CD4-positive, alpha-beta T cell (primary cell): ENCODE measurements at regions not wholly inside any gene's neighbourhood (a gene's known extent, or its start where the extent isn't known, plus 50 kb on each side); places are given as distances from the start of the nearest gene placed in this dataset.

Source experiments
- ATAC-seq: fragments of 200-7000 bp; cut with Tn5 transposase; one replicate; pipeline ENCODE4 v1.10.0; 2022; ENCODE audit warnings: mild to moderate bottlenecking; ENCODE audit not compliant: poor library complexity
- CTCF ChIA-PET: fragments of 350-600 bp; sonication (Branson Sonifier 250); formaldehyde crosslinking; loops from one replicate; lab custom pipeline; 2021; ENCODE audit warnings: antibody characterized with exemption, inconsistent platforms; lab: Charles Lee
- POLR2A ChIA-PET: fragments of 350-600 bp; sonication (Branson Sonifier 250); formaldehyde crosslinking; loops from one replicate; lab custom pipeline; 2021; ENCODE audit warnings: antibody characterized with exemption, inconsistent platforms; lab: Charles Lee
- DNase-seq, 14 experiments: peaks; one replicate each; pipeline ENCODE4 v3.0.0-alpha.2; 2013 to 2020; ENCODE audit warnings: mixed read lengths in 2 of 14
- H3K27ac ChIP-seq, 2 donors: one replicate each; pipeline versions ENCODE4 v1.5.1 to v1.7.0; 2013; ENCODE audit warnings: low read length in 2 of 2, low read depth in 1 of 2, mild to moderate bottlenecking in 1 of 2
- H3K27me3 ChIP-seq, 2 experiments: 1 replicate in 1 of 2; 2 replicates in 1 of 2; pipeline versions ENCODE4 v1.6.1 to v1.7.0; 2013; ENCODE audit warnings: low read length in 2 of 2, control low read depth in 1 of 2, mild to moderate bottlenecking in 1 of 2, moderate library complexity in 1 of 2; ENCODE audit not compliant: insufficient read depth in 2 of 2, control insufficient read depth in 1 of 2
- H3K36me3 ChIP-seq: one replicate; pipeline ENCODE4 v1.6.1; 2013; ENCODE audit warnings: low read length, control low read depth; ENCODE audit not compliant: insufficient read depth
- H3K4me1 ChIP-seq: one replicate; pipeline ENCODE4 v1.6.1; 2013; ENCODE audit warnings: low read length, control low read depth; ENCODE audit not compliant: insufficient read depth
- H3K4me3 ChIP-seq: one replicate; pipeline ENCODE4 v1.5.1; 2013; ENCODE audit warnings: mild to moderate bottlenecking, low read length, moderate library complexity
- H3K9me3 ChIP-seq, 2 experiments: 1 replicate in 1 of 2; 2 replicates in 1 of 2; pipeline versions ENCODE4 v1.6.1 to v1.7.0; 2013; ENCODE audit warnings: low read length in 2 of 2, mild to moderate bottlenecking in 2 of 2, control low read depth in 1 of 2, moderate library complexity in 1 of 2; ENCODE audit not compliant: control insufficient read depth in 1 of 2, insufficient read depth in 1 of 2
- H3K27ac Mint-ChIP-seq: one replicate; pipeline ENCODE4 v1.8.0; 2020; ENCODE audit warnings: mixed read lengths
- H3K27me3 Mint-ChIP-seq: one replicate; pipeline ENCODE4 v1.8.0; 2021; ENCODE audit warnings: mixed read lengths
- H3K36me3 Mint-ChIP-seq: one replicate; pipeline ENCODE4 v1.8.0; 2021; ENCODE audit warnings: low read depth, mixed read lengths
- H3K4me1 Mint-ChIP-seq: one replicate; pipeline ENCODE4 v1.8.0; 2021; ENCODE audit warnings: low read depth, mixed read lengths
- H3K4me3 Mint-ChIP-seq: one replicate; pipeline ENCODE4 v1.8.0; 2020; ENCODE audit warnings: mild to moderate bottlenecking, mixed read lengths
- H3K9me3 Mint-ChIP-seq: one replicate; pipeline ENCODE4 v1.8.0; 2020; ENCODE audit warnings: mixed read lengths
- intact Hi-C, 2 experiments: fragments of 100-400 bp; cut with DNase I in 1 of 2; cut with micrococcal nuclease in 1 of 2; formaldehyde crosslinking; loops; one replicate each; pipeline versions ENCODE4 v1.15.1 to v1.9.0; 2023 to 2025; cut with DNase I, micrococcal nuclease
- TF ChIP-seq, protein P1 (sequence below): fragments of 200-600 bp; IDR thresholded peaks from one replicate; pipeline ENCODE4 v1.8.0; 2022; ENCODE audit warnings: antibody characterized with exemption, mild to moderate bottlenecking

GRCh38 chr1:199791495-199791894 lies 236.0 kb upstream of the NR5A2 start:
- no peak overlapping the region for H3K27ac Mint-ChIP-seq
- DNase-seq (no peak), ATAC-seq (no peak)
- no peaks in the 10 kb centered on the region for H3K9me3 Mint-ChIP-seq
- no peaks in the 10 kb centered on the region for H3K9me3 ChIP-seq
- intact Hi-C loops: no loop called here
- H3K4me1 Mint-ChIP-seq: no peaks in the 10 kb centered on the region
- no peak overlapping the region for H3K4me3 ChIP-seq
- ChIA-PET POLR2A (no interaction called here), CTCF (interaction anchor here (1.2 kb wide), 1 partner anchor 9 kb away, joined by 3 read pairs; no protein-coding TSS in a partner anchor)
- no peaks in the 10 kb centered on the region for H3K4me1 ChIP-seq
- H3K27ac ChIP-seq: no peak overlapping the region
- no peaks in the 10 kb centered on the region for H3K36me3 Mint-ChIP-seq
- H3K27me3 ChIP-seq: no peaks in the 10 kb centered on the region
- H3K4me3 Mint-ChIP-seq: no peak overlapping the region
- no peaks in the 10 kb centered on the region for H3K27me3 Mint-ChIP-seq
- TF ChIP-seq, protein P1, sequence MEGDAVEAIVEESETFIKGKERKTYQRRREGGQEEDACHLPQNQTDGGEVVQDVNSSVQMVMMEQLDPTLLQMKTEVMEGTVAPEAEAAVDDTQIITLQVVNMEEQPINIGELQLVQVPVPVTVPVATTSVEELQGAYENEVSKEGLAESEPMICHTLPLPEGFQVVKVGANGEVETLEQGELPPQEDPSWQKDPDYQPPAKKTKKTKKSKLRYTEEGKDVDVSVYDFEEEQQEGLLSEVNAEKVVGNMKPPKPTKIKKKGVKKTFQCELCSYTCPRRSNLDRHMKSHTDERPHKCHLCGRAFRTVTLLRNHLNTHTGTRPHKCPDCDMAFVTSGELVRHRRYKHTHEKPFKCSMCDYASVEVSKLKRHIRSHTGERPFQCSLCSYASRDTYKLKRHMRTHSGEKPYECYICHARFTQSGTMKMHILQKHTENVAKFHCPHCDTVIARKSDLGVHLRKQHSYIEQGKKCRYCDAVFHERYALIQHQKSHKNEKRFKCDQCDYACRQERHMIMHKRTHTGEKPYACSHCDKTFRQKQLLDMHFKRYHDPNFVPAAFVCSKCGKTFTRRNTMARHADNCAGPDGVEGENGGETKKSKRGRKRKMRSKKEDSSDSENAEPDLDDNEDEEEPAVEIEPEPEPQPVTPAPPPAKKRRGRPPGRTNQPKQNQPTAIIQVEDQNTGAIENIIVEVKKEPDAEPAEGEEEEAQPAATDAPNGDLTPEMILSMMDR: no peak
- no peaks in the 10 kb centered on the region for H3K36me3 ChIP-seq

GRCh38 chr1:199792874-199793273 lies 234.6 kb upstream of the NR5A2 start:
- ChIA-PET CTCF (no interaction called here), POLR2A (no interaction called here)
- Mint-ChIP-seq H3K27ac (no peak overlapping the region), H3K4me3 (no peak overlapping the region), H3K4me1 (no peaks in the 10 kb centered on the region), H3K36me3 (no peaks in the 10 kb centered on the region), H3K27me3 (no peaks in the 10 kb centered on the region), H3K9me3 (no peaks in the 10 kb centered on the region)
- Histone ChIP-seq H3K9me3 (no peaks in the 10 kb centered on the region), H3K36me3 (no peaks in the 10 kb centered on the region), H3K27ac (no peak overlapping the region), H3K4me3 (no peak overlapping the region), H3K27me3 (no peaks in the 10 kb centered on the region), H3K4me1 (no peaks in the 10 kb centered on the region)
- no peak for DNase-seq
- TF ChIP-seq, protein P1: no peak
- ATAC-seq: no peak
- intact Hi-C loops: no loop called here

GRCh38 chr1:199794105-199794863 lies 233.2 kb upstream of the NR5A2 start:
- TF ChIP-seq, protein P1: no peak
- no peaks in the 10 kb centered on the region for H3K36me3 ChIP-seq
- H3K4me1 Mint-ChIP-seq: no peaks in the 10 kb centered on the region
- DNase-seq (peak in 1 of 14 experiments; percentile 4), ATAC-seq (no peak)
- H3K27ac Mint-ChIP-seq: no peak overlapping the region
- H3K36me3 Mint-ChIP-seq: no peaks in the 10 kb centered on the region
- intact Hi-C loops: no loop called here
- no peak overlapping the region for H3K4me3 ChIP-seq
- H3K9me3 Mint-ChIP-seq: no peaks in the 10 kb centered on the region
- H3K27me3 ChIP-seq: no peaks in the 10 kb centered on the region
- no peaks in the 10 kb centered on the region for H3K9me3 ChIP-seq
- peaks cover 4% of the 10 kb centered on the region for H3K27me3 Mint-ChIP-seq
- H3K4me1 ChIP-seq: no peaks in the 10 kb centered on the region
- no peak overlapping the region for H3K27ac ChIP-seq
- ChIA-PET CTCF (no interaction called here), POLR2A (no interaction called here)
- H3K4me3 Mint-ChIP-seq: no peak overlapping the region
